ENCODE measurements at regions not wholly inside any gene's neighbourhood (a gene's known extent, or its start where the extent isn't known, plus 50 kb on each side); places are given as distances from the start of the nearest gene placed in this dataset.

DNA sequence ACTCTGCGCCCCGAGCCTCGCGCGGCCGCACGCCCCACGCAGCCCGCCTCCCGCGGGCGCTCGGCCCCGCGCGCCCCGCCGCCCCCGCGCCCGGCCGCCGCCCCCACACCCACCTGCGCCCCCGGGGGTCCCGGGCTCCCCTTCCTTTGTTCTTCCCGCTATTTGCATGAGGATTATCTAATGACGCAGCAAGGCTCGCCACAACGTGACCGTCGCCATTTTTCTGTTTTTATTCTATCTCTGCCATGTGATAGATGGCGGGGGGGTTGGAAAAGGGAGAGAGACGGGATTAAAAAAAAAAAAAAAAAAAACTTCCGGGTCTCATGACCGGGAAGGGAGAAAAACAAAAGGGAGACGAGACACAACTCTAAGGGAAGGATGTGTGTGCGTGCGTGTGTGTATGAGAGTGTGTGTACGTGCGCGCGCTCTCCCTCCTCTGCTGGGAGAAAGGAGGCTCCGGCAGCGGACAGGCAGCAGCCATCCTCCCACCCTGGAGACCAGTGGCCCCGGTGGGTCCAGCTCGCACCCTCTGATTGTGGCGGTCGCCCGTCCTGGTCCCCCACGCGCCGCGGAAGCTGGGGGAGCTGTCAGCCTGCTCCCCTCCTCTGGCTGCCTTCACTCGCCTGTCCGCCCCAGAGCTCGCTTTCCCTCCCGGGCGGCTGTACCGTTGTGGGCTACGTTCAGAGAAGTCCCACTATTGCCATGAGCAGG lies 80.4 kb upstream of the AK4 start:
- Histone ChIP-seq H4K20me1 (ENCODE audit: control insufficient read depth, extremely low read depth, insufficient read depth, low read length) (no peaks in the 10 kb centered on the region), H3K36me3 (ENCODE audit: control insufficient read depth in 2 of 2, extremely low read depth in 1 of 2, insufficient read depth in 2 of 2, low read length in 2 of 2) (no peaks in the 10 kb centered on the region), H3K4me3 (ENCODE audit: control insufficient read depth in 2 of 3, extremely low read depth in 1 of 3, insufficient read depth in 2 of 3, low read depth in 1 of 3, low read length in 3 of 3) (peak overlapping the region; percentile 58 to 86 (median 86)), H3K9me3 (ENCODE audit: control insufficient read depth, low read depth, low read length) (no peaks in the 10 kb centered on the region), H3K9ac (ENCODE audit: control insufficient read depth, extremely low read depth, insufficient read depth, low read length) (peak overlapping the region; percentile 82), H3K4me1 (ENCODE audit: control insufficient read depth, extremely low read depth, insufficient read depth, low read length) (peaks cover 6% of the 10 kb centered on the region), H3K27me3 (ENCODE audit: control insufficient read depth, extremely low read depth, insufficient read depth, low read length) (peaks cover 5% of the 10 kb centered on the region), H3K4me2 (ENCODE audit: control insufficient read depth, extremely low read depth, insufficient read depth, low read depth, low read length) (peak overlapping the region; percentile 98), H3K27ac (ENCODE audit: control insufficient read depth, insufficient read depth, low read length) (peak overlapping the region; percentile 68), H2AFZ (ENCODE audit: control insufficient read depth, low read length) (peak overlapping the region; percentile 98), H3K9me1 (ENCODE audit: control insufficient read depth, extremely low read depth, insufficient read depth, low read length) (no peaks in the 10 kb centered on the region), H3K79me2 (ENCODE audit: control insufficient read depth, insufficient read depth, low read length) (no peaks in the 10 kb centered on the region)
- DNase-seq (ENCODE audit: low read depth, low spot score) (no peak), FAIRE-seq (no peak)
- no peak for TF ChIP-seq EZH2 (IDR thresholded peaks at IDR 0.05; ENCODE audit: low read length)
- TF ChIP-seq, protein P1, sequence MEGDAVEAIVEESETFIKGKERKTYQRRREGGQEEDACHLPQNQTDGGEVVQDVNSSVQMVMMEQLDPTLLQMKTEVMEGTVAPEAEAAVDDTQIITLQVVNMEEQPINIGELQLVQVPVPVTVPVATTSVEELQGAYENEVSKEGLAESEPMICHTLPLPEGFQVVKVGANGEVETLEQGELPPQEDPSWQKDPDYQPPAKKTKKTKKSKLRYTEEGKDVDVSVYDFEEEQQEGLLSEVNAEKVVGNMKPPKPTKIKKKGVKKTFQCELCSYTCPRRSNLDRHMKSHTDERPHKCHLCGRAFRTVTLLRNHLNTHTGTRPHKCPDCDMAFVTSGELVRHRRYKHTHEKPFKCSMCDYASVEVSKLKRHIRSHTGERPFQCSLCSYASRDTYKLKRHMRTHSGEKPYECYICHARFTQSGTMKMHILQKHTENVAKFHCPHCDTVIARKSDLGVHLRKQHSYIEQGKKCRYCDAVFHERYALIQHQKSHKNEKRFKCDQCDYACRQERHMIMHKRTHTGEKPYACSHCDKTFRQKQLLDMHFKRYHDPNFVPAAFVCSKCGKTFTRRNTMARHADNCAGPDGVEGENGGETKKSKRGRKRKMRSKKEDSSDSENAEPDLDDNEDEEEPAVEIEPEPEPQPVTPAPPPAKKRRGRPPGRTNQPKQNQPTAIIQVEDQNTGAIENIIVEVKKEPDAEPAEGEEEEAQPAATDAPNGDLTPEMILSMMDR (optimal IDR thresholded peaks at IDR 0.05 in 1 of 3, IDR thresholded peaks at IDR 0.05 in 1 of 3, conservative IDR thresholded peaks at IDR 0.05 in 1 of 3; ENCODE audit: extremely low read depth in 1 of 3, insufficient read depth in 2 of 3, low read length in 3 of 3), result no peak
- dilution Hi-C loops (cut with MboI; ENCODE audit: extremely low pct_ligation_motif_present, low sequenced_read_pairs), result no loop called here

DNA sequence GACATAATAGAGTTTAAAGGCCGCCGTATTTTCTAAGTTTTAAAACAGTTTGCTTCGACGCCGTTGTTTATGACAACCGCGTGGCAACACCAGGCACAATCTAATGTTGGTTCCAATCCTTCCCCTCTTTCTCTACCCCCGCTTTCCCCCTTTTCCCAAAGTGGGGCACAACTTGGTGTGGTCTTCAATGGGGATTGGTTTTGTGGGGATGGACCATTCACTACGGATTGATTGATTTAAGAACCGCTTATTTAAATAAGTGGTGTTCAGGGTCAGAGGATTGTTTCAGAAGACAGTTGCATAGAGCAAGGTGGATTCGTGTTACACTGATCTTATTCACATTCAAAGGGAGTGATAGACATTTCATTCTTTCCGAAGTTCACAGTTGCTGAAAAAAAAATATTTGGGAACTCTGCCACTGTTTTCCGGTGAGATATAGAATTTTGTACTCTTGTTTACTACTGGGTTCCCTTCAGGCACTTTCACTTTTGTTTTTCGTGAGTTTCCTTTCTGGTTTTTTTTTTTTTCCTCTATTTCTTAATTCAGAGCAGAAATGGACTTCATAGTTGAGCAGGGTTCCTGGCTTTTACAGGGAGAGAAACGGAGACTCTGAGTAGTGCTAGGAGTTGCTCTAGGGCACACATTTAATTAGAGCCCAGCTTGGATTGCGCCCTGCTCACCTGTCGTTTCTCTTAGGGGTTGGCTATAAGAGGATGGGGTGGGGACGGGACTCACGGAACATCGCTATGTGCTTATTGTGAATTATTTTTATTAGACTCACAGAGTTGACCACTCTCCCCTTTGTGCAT lies 79.6 kb upstream of the AK4 start:
- H4K20me1 ChIP-seq (ENCODE audit: control insufficient read depth, extremely low read depth, insufficient read depth, low read length), result no peaks in the 10 kb centered on the region
- FAIRE-seq (no peak), DNase-seq (ENCODE audit: low read depth, low spot score) (no peak)
- no peaks in the 10 kb centered on the region for H3K9me3 ChIP-seq (ENCODE audit: control insufficient read depth, low read depth, low read length)
- peak overlapping the region; percentile 82 for H3K9ac ChIP-seq (ENCODE audit: control insufficient read depth, extremely low read depth, insufficient read depth, low read length)
- no peaks in the 10 kb centered on the region for H3K36me3 ChIP-seq (ENCODE audit: control insufficient read depth in 2 of 2, extremely low read depth in 1 of 2, insufficient read depth in 2 of 2, low read length in 2 of 2)
- no peaks in the 10 kb centered on the region for H3K9me1 ChIP-seq (ENCODE audit: control insufficient read depth, extremely low read depth, insufficient read depth, low read length)
- H2AFZ ChIP-seq (ENCODE audit: control insufficient read depth, low read length), result peak overlapping the region; percentile 98
- H3K4me2 ChIP-seq (ENCODE audit: control insufficient read depth, extremely low read depth, insufficient read depth, low read depth, low read length), result peak overlapping the region; percentile 98
- TF ChIP-seq, protein P1 (optimal IDR thresholded peaks at IDR 0.05 in 1 of 3, IDR thresholded peaks at IDR 0.05 in 1 of 3, conservative IDR thresholded peaks at IDR 0.05 in 1 of 3; ENCODE audit: extremely low read depth in 1 of 3, insufficient read depth in 2 of 3, low read length in 3 of 3), result no peak
- no peak for TF ChIP-seq EZH2 (IDR thresholded peaks at IDR 0.05; ENCODE audit: low read length)
- H3K4me1 ChIP-seq (ENCODE audit: control insufficient read depth, extremely low read depth, insufficient read depth, low read length), result peaks cover 6% of the 10 kb centered on the region
- dilution Hi-C loops (cut with MboI; ENCODE audit: extremely low pct_ligation_motif_present, low sequenced_read_pairs), result no loop called here
- peaks cover 5% of the 10 kb centered on the region for H3K27me3 ChIP-seq (ENCODE audit: control insufficient read depth, extremely low read depth, insufficient read depth, low read length)
- peak overlapping the region; percentile 58 to 86 (median 86) for H3K4me3 ChIP-seq (ENCODE audit: control insufficient read depth in 2 of 3, extremely low read depth in 1 of 3, insufficient read depth in 2 of 3, low read depth in 1 of 3, low read length in 3 of 3)
- H3K27ac ChIP-seq (ENCODE audit: control insufficient read depth, insufficient read depth, low read length), result peak overlapping the region; percentile 68
- H3K79me2 ChIP-seq (ENCODE audit: control insufficient read depth, insufficient read depth, low read length), result no peaks in the 10 kb centered on the region

Data from keratinocyte (primary cell).